HG03378 (cell line): ENCODE measurements at regions not wholly inside any gene's neighbourhood (a gene's known extent, or its start where the extent isn't known, plus 50 kb on each side); places are given as distances from the start of the nearest gene placed in this dataset.
"Not testable (repeated sequence)": the region's sequence is repeated elsewhere in the genome, so short reads cannot be mapped to it uniquely, and the experiment has no call there.

Source experiments
- ATAC-seq: cut with Tn5 transposase; IDR thresholded peaks from one replicate; pipeline ENCODE4 v1.9.1; 2021; ENCODE audit warnings: mild to moderate bottlenecking, moderate library complexity; ENCODE audit not compliant: unreplicated experiment

DNA sequence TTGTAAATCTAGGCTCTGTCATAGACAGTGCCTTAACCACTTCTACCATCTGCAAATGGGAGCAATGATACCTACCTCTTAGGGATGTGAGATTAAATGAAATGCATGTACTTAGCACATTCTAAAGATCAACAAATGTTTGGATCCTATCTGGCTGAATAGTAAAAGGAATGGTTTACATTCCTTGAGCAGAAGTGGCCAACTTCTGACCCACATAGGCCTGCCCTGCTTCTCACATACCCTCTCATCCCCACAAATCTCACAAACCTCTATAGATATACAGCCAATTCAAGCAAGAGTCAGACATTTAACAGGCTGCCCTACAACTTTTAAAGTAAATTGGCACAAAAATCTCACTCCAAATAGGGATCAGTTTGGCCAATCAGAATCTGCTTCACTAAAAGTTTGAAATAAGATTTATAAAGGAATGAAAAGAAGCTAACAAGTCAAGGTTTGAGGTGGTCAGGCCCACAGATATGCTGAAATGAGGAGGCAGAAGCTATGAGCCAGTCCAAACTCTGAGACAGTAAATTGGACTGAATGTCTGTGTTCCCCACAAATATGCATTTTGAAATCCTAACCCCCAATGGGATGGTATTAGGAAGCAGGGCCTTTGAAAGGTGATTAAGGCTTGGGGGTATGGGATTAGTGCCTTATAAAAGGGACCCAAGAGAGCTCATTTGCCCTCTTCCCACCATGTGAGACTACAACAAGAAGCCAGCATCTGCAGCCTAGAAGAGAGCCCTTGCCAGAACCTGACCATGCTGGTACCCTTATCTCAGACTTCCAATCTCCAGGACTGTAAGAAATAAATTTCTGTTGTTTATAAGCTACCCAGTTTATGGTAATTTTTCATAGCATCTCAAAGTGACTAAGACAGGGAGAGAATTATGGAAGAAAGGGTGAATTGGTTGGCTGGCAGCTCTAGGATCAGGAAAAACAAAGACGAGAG lies 227.8 kb upstream of the RBMS1 start:
- no peak for ATAC-seq

- no peak for ATAC-seq
These were observed 232.4 kb upstream of the RBMS1 start for GRCh38 chr2:160726046-160726445.

GRCh38 chr2:160730296-160730995 lies 236.8 kb upstream of the RBMS1 start:
- ATAC-seq: no peak

- ATAC-seq: no peak
These were observed 237.8 kb upstream of the RBMS1 start for GRCh38 chr2:160731415-160731814.

- ATAC-seq: no peak
These were observed 238.2 kb upstream of the RBMS1 start for GRCh38 chr2:160731856-160732255.

GRCh38 chr2:160735696-160736095 lies 242.1 kb upstream of the RBMS1 start:
- no peak for ATAC-seq

DNA sequence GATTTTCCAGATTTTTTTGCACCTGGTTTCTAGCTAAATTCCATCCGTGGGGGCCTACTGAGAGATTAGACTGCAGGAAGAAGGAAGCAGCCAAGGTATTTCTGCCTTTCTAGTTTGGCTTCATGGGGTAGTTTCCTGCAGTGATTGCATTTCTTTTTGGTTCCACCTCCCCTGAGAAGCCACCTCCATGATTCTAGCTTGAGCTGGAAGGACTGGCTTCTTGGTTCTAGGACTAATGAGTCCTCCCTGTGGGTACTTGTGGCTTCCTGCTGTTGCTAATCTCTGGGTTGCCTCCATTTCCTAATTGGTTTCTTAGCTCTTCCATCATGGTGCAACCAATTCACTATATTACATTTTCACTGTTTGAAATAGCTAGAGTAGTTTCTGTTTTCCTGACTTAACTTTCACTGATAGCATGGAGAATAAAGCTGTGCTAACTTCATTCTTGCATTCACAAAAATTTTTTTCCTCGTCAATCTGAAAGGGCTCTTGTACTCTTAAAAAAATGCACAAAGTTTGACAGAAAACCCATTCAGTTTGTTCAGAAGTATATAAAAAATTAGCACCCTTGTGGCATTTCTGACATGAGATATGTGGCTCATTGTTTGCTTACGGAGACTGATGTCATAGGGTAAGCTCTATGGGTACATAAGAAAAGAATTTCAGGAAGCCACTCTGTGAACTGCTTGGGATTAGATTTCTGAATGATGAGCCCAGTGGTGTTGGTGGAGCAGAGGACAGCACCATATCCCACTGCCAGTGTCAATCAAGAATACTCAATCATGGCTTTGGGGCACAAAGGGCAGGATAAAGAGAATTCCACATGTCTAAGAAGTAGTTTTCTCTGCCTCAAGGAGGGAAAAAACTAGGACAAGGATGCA lies 242.8 kb upstream of the RBMS1 start:
- no peak for ATAC-seq

GRCh38 chr2:160737247-160737646 lies 243.6 kb upstream of the RBMS1 start:
- ATAC-seq: no peak

- ATAC-seq: no peak
These were observed 247.7 kb upstream of the RBMS1 start for GRCh38 chr2:160741271-160741670.

DNA sequence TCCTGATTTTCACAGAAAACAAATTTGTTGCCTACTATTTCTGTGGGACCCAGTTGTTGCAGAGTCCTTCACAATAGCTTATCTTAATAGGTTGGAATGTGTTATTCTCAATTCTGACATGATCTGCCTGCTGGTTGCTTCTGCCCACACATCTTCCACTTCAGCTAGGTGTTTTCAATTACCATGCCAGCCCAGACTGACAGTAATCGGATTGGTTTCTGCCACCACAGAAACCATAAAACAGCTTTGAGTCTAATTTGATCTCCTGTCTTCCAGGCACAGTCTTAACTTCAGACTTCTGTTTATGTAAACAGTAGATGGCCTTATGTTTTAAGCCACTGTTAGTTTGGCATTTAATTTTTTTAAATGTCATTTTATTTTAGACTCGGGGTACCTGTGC lies 248.2 kb upstream of the RBMS1 start:
- ATAC-seq: no peak

DNA sequence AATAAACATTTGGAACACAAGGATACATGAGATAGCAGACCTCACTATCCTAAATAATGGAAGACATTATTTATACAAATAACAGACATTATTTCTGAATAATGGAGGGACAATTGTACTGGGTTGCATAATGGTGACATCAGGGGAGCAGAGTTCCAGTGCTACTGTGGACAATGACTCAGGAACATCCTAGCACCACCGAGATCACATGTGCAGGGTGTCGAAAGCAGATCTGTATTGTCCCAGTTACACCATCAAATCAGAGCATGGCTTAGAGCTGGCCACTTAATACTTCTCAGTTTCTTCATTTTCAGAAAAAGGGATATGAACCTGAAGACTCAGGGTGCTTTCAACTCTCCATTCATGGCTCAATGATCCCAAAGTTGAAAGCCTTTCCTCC lies 249.1 kb upstream of the RBMS1 start:
- ATAC-seq: no peak

- ATAC-seq: no peak
These were observed 254.0 kb upstream of the RBMS1 start for GRCh38 chr2:160747501-160748170.

- ATAC-seq: no peak
These were observed 257.4 kb upstream of the RBMS1 start for GRCh38 chr2:160751021-160751420.

DNA sequence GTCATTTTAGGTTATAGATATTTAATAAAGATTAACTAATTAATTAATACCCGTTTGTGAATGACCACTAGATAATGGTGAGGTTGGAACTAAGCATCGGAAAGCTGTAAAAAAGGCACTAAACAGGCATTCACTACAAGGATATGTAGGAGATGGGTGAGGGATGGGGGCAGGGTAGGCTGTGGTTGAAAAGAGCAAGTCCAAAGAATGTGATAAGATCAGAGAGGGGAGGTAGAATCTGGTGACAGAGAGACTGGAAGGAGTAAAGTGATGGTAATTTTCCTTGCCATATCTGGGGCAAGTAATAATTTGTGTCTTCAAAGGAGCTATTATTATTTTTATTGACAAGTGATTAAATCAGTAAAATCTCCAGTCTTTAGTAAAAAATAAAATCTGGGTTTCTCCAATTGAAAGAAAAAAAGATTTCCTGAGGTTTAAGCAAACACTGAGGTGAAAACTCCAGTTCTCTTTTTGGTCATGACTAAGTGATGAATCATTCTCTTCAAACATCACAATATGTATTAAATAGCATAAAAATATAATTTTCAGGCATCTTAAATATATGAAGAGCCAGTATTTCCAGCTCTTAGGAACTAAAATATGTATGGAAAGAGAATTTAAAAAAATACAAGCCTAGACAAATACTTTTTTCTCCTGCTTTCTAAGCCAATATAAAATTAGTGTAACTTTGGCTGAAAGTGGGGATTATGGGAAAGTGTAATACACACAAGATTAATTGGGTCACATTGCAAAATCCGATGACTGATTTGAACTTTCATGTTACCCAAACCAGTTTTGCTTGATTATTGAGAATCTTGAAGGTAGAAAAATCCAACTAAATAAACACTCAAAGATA lies 259.1 kb upstream of the RBMS1 start:
- no peak for ATAC-seq

GRCh38 chr2:160753331-160753654 lies 259.7 kb upstream of the RBMS1 start:
- ATAC-seq: no peak

DNA sequence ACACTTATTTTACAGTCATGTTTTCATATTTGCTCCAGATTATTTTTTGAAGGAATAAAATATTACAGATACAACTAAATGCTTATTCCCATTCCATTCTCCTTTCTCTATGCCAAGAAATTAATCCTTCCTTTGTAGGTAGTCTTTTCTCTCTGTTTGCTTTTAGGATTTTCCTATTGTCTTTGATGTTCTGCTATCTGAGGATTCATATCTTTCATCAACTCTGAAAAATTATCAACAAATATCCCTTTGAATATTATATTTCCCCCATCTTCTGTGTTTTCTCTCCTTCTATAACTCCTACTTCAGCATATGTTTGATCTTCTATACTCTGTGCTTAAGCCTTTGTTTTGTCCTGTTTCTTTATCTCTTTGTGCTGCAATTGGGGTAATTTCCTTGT lies 260.4 kb upstream of the RBMS1 start:
- ATAC-seq: no peak

DNA sequence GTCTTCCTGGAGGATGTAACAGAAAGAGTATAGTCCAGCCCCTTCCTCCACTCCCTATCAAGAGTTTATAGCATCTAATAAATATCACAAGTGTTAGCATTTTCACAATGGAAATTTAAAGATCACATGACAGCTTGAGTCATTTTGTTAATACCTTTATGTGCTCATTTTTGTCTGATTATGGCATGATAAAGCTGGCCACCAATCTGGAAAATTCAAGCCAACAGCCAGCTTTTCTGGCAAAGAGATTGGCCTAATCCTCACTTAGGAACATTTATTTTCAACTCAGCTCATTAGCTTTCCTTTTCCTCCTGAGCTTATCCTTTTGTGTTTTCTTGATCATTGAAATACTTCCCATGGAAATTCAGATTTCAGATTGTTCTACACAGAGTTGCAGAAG lies 262.9 kb upstream of the RBMS1 start:
- no peak for ATAC-seq

GRCh38 chr2:160762493-160763128 lies 269.0 kb upstream of the RBMS1 start:
- ATAC-seq: not testable (repeated sequence)

- ATAC-seq: no peak
These were observed 289.9 kb upstream of the RBMS1 start for GRCh38 chr2:160783474-160783873.
